GM18508 (cell line): ENCODE measurements at regions not wholly inside any gene's neighbourhood (a gene's known extent, or its start where the extent isn't known, plus 50 kb on each side); places are given as distances from the start of the nearest gene placed in this dataset.
"Not testable (repeated sequence)": the region's sequence is repeated elsewhere in the genome, so short reads cannot be mapped to it uniquely, and the experiment has no call there.

Experiments used
- ATAC-seq: cut with Tn5 transposase; IDR thresholded peaks from one replicate; pipeline ENCODE4 v1.9.1; 2021; ENCODE audit warnings: moderate number of reproducible peaks; ENCODE audit not compliant: insufficient read depth, unreplicated experiment

GRCh38 chr2:201568217-201568820 lies 75.0 kb downstream of the TMEM237 start:
- no peak for ATAC-seq

GRCh38 chr2:201559067-201559710 lies 84.1 kb downstream of the TMEM237 start:
- no peak for ATAC-seq

DNA sequence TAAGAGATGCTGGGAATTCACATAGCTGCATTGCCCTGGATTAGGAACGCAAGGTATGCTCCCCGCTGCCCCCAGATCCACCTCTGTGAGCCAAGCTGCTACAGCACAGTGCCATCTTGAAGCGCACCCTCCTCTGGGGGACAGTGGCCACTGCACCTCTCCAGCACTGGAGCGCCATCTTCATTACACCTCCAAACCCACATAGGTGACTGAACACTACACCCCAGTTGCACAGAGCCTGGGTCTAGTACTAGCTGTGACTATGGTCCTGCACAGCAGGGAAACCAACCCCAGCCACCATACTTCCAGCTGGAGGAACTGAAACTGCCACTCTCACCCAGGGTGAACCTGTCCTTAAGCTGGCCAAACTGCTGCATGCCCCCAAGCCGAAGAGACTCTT lies 84.6 kb downstream of the TMEM237 start:
- no peak for ATAC-seq

- no peak for ATAC-seq
These were observed 85.1 kb downstream of the TMEM237 start for GRCh38 chr2:201558232-201558631.

DNA sequence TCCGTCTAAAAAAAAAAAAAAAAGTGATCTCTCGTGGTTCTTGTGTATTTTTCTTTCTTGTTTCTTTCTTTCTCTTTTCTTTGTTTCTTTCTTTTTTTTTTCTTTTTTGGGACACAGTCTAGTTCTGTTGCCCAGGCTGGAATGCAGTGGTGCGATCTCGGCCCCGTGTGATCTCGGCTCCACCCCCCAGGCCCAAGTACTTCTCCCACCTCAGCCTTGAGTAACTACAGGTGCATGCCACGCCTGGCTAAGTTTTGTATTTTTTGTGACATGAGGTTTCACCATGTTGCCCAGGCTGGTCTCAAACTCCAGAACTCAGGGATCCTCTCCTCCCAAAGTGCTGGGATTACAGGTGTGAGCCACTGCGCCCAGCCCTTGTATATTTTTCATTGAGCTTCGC lies 91.4 kb downstream of the TMEM237 start:
- ATAC-seq: no peak

DNA sequence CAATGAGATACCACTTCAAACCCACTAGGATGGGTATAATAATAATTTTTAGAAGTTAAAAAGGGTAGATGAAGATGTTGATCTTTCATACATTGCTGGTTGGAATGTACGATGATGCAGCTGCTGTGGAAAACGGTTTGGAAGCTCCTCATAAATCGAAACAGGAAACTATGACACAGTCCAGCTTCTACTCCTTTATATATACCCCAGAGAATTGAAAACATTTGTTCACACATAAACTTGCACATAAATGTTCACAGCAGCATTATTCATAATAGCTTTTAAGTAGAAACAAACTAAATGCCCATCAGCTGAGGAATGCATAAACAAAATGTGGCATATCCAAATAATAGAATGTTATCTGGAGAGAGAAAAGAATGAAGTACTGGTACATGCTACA lies 95.0 kb downstream of the STRADB start:
- ATAC-seq: no peak

DNA sequence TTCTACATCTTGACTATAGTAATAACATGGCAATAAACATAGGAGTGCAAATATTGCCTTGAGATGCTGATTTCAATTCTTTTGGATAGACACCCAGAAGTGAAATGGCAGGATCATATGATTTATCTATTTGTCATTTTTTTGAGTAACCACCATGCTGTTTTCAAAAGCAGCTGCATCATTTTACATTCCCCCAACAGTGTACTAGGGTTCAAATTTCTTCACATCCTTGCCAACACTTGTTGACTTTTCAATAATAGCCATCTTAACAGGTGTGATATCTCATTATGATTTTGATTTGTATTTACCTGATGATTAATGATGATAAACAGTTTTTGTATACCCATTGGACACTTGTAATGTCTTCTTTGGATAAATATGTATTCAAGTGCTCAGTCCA lies 90.8 kb downstream of the STRADB start:
- no peak for ATAC-seq

GRCh38 chr2:201539271-201539670 lies 87.7 kb downstream of the STRADB start:
- ATAC-seq: not testable (repeated sequence)

GRCh38 chr2:201538025-201538424 lies 86.5 kb downstream of the STRADB start:
- ATAC-seq: no peak

DNA sequence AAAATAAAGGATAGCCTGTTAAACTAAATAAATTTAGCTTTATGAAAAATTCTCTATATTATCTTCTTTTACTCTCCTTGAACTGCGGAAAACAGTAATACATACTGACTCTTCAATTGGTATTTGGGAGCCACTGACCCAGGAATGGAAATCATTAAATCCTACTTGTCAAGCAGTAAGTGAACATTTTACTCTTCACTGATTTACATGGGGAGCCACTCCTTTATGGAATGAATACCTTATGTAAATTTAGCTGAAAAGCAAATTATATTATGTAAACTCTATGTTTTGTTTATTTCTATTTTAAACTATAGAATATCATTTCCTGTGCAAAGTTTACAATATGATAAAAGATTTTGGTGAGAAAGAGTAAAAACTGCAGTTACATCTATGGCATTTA lies 85.2 kb downstream of the STRADB start:
- no peak for ATAC-seq

DNA sequence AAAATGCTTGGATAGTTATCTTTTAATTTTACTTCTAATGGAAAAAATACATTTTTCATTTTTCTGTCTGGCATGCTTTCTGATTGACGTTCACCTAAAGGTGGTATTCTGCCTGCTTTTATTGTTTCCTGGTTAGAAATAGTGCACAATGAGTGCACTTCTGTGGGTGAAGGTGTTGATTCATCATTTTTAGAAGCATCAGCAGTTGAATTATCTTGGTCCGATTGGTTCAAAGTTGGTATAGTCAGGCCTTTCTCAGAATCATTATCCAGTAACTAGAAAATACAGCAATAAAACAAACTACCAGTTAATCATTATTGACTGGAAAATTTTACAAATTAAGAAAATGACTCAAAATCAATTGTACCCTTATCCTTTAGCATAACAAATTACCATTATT lies 84.5 kb downstream of the STRADB start:
- no peak for ATAC-seq

DNA sequence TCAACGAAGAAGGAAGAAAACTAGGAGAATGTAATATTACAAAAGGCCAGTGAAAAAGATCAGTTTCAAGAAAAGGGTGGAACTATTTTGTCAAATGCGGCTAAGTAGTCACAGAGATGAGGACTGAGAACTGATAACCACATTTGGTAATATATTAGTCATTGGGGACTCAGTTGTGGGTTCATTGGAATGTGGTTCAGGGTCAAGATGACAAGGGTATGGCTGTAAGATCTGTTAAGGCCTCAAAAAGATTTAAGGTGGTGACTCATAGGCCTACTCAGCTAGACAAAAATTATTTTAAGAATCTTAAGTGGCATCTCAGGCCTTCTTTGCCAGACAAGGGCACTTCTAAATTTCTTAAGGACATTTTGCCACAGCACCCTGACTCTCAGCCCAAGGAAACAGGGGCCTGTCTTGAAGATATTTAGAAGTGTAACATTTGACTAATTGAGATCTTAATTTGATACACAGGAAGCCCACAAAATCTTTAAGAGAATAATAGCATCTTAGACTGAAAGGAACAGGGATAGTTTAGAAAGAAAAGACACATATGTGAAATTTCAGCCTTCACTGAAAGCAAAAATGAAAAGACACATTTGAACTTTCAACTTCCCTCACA lies 81.3 kb downstream of the STRADB start:
- ATAC-seq: peak; percentile 89
